ENCODE measurements at regions not wholly inside any gene's neighbourhood (a gene's known extent, or its start where the extent isn't known, plus 50 kb on each side); places are given as distances from the start of the nearest gene placed in this dataset.

DNA sequence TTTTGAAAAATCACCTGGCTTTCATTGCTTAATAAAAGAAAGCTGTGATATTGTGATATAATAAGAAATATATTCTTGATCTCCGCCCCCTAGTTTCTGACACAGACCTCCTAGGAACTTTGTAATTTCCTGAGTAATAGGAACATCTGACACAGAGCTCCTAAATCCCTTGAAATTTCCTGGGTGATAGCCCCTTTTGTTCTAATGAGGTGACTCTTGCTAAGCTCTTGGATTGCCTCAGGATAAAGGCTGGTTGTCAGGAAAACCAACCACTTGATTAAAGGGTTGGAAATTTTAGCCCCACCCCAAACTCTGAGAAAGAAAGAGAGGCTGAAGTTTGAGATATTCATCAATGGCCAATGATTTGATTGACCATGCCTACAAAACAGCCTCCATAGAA is 326.4 kb upstream of the KIF2B start:
- Mint-ChIP-seq H3K27me3 (ENCODE audit: insufficient read depth, unreplicated experiment) (no peaks in the 10 kb centered on the region), H3K4me1 (ENCODE audit: low read depth, unreplicated experiment) (no peaks in the 10 kb centered on the region), H3K36me3 (ENCODE audit: insufficient read depth, unreplicated experiment) (no peaks in the 10 kb centered on the region), H3K9me3 (ENCODE audit: unreplicated experiment) (no peaks in the 10 kb centered on the region), H3K4me3 (ENCODE audit: unreplicated experiment) (no peak overlapping the region), H3K27ac (ENCODE audit: unreplicated experiment) (no peak overlapping the region)
- ChIA-PET POLR2A (no interaction called here), CTCF (no interaction called here)
- Histone ChIP-seq H3K9me3 (no peaks in the 10 kb centered on the region), H3K27me3 (replicated peaks; ENCODE audit: control insufficient read depth, insufficient read depth, low read length) (no peaks in the 10 kb centered on the region), H3K36me3 (ENCODE audit: control insufficient read depth, insufficient read depth, low read length) (no peaks in the 10 kb centered on the region), H3K4me3 (ENCODE audit: low read depth, low read length) (no peak overlapping the region), H3K4me1 (no peaks in the 10 kb centered on the region)
- BruUV-seq (replicated peaks), result no TSS peak
- no peak for DNase-seq
- TF ChIP-seq, protein P1, sequence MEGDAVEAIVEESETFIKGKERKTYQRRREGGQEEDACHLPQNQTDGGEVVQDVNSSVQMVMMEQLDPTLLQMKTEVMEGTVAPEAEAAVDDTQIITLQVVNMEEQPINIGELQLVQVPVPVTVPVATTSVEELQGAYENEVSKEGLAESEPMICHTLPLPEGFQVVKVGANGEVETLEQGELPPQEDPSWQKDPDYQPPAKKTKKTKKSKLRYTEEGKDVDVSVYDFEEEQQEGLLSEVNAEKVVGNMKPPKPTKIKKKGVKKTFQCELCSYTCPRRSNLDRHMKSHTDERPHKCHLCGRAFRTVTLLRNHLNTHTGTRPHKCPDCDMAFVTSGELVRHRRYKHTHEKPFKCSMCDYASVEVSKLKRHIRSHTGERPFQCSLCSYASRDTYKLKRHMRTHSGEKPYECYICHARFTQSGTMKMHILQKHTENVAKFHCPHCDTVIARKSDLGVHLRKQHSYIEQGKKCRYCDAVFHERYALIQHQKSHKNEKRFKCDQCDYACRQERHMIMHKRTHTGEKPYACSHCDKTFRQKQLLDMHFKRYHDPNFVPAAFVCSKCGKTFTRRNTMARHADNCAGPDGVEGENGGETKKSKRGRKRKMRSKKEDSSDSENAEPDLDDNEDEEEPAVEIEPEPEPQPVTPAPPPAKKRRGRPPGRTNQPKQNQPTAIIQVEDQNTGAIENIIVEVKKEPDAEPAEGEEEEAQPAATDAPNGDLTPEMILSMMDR (IDR thresholded peaks at IDR 0.05; ENCODE audit: insufficient read depth in 1 of 2, low read depth in 1 of 2, low read length in 1 of 2, severe bottlenecking in 1 of 2, unreplicated experiment in 1 of 2), result no peak
- intact Hi-C loops (cut with micrococcal nuclease; ENCODE audit: unreplicated experiment), result no loop called here

DNA sequence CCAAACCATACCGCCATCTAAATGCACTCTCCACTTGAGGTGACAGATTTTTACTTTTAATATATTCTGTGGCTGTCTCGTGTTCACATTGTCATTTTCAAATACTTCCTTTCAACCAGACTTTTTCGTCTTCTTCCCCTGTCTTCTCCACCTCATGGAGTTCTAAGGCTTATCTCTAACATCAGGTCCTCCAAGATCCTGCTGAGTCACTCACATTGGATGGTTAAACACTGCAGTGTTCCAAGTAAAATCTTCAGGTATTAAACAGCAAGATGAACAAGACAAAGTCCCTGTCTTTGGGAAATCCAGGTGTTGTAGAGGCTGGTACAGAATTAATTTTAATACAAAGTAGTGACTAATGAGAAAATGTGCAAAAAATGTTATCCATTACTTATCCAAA is 330.2 kb upstream of the KIF2B start:
- H3K4me3 Mint-ChIP-seq (ENCODE audit: unreplicated experiment), result no peak overlapping the region
- CTCF ChIA-PET, result no interaction called here
- BruUV-seq (replicated peaks), result no TSS peak
- Histone ChIP-seq H3K4me1 (no peaks in the 10 kb centered on the region), H3K9me3 (no peaks in the 10 kb centered on the region), H3K4me3 (ENCODE audit: low read depth, low read length) (no peak overlapping the region), H3K36me3 (ENCODE audit: control insufficient read depth, insufficient read depth, low read length) (no peaks in the 10 kb centered on the region), H3K27me3 (replicated peaks; ENCODE audit: control insufficient read depth, insufficient read depth, low read length) (no peaks in the 10 kb centered on the region)
- H3K27ac Mint-ChIP-seq (ENCODE audit: unreplicated experiment), result no peak overlapping the region
- H3K36me3 Mint-ChIP-seq (ENCODE audit: insufficient read depth, unreplicated experiment), result no peaks in the 10 kb centered on the region
- no peaks in the 10 kb centered on the region for H3K4me1 Mint-ChIP-seq (ENCODE audit: low read depth, unreplicated experiment)
- intact Hi-C loops (cut with micrococcal nuclease; ENCODE audit: unreplicated experiment), result no loop called here
- H3K27me3 Mint-ChIP-seq (ENCODE audit: insufficient read depth, unreplicated experiment), result no peaks in the 10 kb centered on the region
- TF ChIP-seq, protein P1 (IDR thresholded peaks at IDR 0.05; ENCODE audit: insufficient read depth in 1 of 2, low read depth in 1 of 2, low read length in 1 of 2, severe bottlenecking in 1 of 2, unreplicated experiment in 1 of 2), result no peak
- DNase-seq, result no peak
- H3K9me3 Mint-ChIP-seq (ENCODE audit: unreplicated experiment), result no peaks in the 10 kb centered on the region
- POLR2A ChIA-PET, result no interaction called here

DNA sequence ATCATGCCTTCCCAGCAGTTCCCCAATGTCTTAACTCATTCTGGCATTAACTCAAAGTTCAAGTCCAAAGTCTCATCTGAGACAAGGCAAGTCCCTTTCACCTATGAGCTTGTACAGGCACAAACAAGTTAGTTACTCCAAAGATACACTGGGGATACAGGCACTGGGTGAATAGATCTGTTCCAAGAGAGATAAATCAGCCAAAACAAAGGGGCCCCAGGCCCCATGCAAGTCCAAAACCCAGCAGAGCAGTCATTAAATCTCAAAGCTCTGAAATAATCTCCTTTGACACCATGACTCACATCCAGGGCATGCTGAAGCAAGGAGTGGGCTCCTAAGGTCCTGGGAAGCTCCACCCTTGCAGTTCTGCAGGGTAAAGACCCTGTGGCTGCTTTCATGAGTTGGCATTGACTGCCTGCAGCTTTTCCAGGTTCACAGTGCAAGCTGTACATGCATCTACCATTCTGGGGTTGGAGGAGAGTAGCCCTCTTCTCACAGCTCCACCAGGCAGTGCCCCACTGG is 332.2 kb upstream of the KIF2B start:
- DNase-seq, result no peak
- no peak overlapping the region for H3K4me3 ChIP-seq (ENCODE audit: low read depth, low read length)
- no peaks in the 10 kb centered on the region for H3K36me3 ChIP-seq (ENCODE audit: control insufficient read depth, insufficient read depth, low read length)
- Mint-ChIP-seq H3K4me1 (ENCODE audit: low read depth, unreplicated experiment) (no peaks in the 10 kb centered on the region), H3K27me3 (ENCODE audit: insufficient read depth, unreplicated experiment) (no peaks in the 10 kb centered on the region), H3K4me3 (ENCODE audit: unreplicated experiment) (no peak overlapping the region), H3K36me3 (ENCODE audit: insufficient read depth, unreplicated experiment) (no peaks in the 10 kb centered on the region), H3K9me3 (ENCODE audit: unreplicated experiment) (no peaks in the 10 kb centered on the region), H3K27ac (ENCODE audit: unreplicated experiment) (no peak overlapping the region)
- intact Hi-C loops (cut with micrococcal nuclease; ENCODE audit: unreplicated experiment), result no loop called here
- H3K9me3 ChIP-seq, result no peaks in the 10 kb centered on the region
- no peaks in the 10 kb centered on the region for H3K4me1 ChIP-seq
- POLR2A ChIA-PET, result no interaction called here
- TF ChIP-seq, protein P1 (IDR thresholded peaks at IDR 0.05; ENCODE audit: insufficient read depth in 1 of 2, low read depth in 1 of 2, low read length in 1 of 2, severe bottlenecking in 1 of 2, unreplicated experiment in 1 of 2), result no peak
- no peaks in the 10 kb centered on the region for H3K27me3 ChIP-seq (replicated peaks; ENCODE audit: control insufficient read depth, insufficient read depth, low read length)
- BruUV-seq (replicated peaks), result no TSS peak
- CTCF ChIA-PET, result no interaction called here

Measured in Caco-2 (cell line).